A549 (cell line): ENCODE measurements at regions not wholly inside any gene's neighbourhood (a gene's known extent, or its start where the extent isn't known, plus 50 kb on each side); places are given as distances from the start of the nearest gene placed in this dataset.

Experiments used
- CHD2 ChIP-seq: fragments of 150-350 bp; IDR thresholded peaks from 2 replicates; pipeline ENCODE4 v1.6.1; 2014; ENCODE audit warnings: low read length; ENCODE audit not compliant: partially characterized antibody
- CTCF ChIP-seq: fragments of >200 bp; sonication (Bioruptor Twin); formaldehyde crosslinking; IDR thresholded peaks from 3 replicates; pipeline ENCODE4 v1.5.1; 2016
- ZC3H11A ChIP-seq: fragments of 450-650 bp; IDR thresholded peaks from 2 replicates; pipeline ENCODE4 v1.6.1; 2014; ENCODE audit warnings: antibody characterized with exemption, mild to moderate bottlenecking

- TF ChIP-seq CTCF (no peak), ZC3H11A (no peak), CHD2 (no peak)
Observed at GRCh38 chr1:87218618-87219017, 110.1 kb upstream of the LMO4 start.
